ENCODE measurements at regions not wholly inside any gene's neighbourhood (a gene's known extent, or its start where the extent isn't known, plus 50 kb on each side); places are given as distances from the start of the nearest gene placed in this dataset.

DNA sequence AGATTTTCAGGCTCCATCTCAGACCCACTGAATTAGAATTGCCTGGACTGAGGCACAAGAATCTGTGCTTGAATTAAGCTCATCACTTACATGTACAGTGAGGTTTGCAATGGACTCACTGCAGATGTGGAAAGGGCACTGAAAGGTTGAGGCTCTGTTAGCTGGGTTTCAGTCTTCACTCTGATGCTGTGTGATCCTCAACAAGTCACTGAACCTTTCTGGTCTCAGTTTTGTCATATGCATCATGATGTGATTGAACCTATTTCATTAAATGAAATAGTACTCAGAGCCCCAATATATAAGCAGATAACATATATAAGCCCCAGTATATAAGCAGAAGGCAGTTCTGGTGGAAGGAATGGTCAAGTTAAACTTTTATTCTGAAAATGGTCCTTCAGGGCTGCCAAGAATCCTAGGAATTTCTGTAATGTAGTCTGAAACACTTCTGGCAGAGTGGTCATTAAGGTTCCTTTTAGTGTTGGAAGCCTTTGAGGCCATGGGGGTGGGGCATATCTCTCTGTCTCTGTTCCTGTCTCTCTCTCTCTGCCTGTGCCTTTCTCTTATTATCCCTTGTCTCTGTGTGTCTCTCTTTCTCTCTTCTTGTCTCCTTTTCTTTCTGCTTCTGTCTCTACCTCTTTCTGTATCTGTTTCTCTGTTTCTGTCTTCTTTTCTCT lies 110.4 kb downstream of the ADCYAP1 start:
- DNase-seq (ENCODE audit: low read depth): no peak
- TF ChIP-seq, protein P1, sequence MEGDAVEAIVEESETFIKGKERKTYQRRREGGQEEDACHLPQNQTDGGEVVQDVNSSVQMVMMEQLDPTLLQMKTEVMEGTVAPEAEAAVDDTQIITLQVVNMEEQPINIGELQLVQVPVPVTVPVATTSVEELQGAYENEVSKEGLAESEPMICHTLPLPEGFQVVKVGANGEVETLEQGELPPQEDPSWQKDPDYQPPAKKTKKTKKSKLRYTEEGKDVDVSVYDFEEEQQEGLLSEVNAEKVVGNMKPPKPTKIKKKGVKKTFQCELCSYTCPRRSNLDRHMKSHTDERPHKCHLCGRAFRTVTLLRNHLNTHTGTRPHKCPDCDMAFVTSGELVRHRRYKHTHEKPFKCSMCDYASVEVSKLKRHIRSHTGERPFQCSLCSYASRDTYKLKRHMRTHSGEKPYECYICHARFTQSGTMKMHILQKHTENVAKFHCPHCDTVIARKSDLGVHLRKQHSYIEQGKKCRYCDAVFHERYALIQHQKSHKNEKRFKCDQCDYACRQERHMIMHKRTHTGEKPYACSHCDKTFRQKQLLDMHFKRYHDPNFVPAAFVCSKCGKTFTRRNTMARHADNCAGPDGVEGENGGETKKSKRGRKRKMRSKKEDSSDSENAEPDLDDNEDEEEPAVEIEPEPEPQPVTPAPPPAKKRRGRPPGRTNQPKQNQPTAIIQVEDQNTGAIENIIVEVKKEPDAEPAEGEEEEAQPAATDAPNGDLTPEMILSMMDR (IDR thresholded peaks at IDR 0.05; ENCODE audit: low read depth, low read length, missing control alignments): no peak
- no peak overlapping the region for H3K4me3 ChIP-seq (ENCODE audit: low read depth, low read length)

DNA sequence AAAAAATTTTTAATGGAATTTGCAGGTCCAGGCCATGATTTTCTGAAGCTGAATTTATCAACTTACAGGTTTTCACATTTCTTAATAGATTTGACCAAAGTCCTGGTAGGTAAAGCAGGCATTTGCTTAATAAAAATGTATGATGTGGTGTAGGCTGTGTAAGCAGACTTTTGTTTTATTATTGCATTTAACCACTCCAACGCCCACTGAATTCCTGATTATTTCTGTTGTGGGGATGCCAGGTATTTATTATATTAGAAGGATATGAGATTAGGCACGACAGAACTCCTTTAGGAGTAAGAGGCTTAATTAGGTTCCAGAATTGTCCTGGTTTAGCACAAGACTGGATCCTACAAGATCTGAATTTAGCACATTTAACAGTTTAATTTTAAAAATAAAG lies 111.1 kb downstream of the ADCYAP1 start:
- no peak overlapping the region for H3K4me3 ChIP-seq (ENCODE audit: low read depth, low read length)
- no peak for DNase-seq (ENCODE audit: low read depth)
- TF ChIP-seq, protein P1 (IDR thresholded peaks at IDR 0.05; ENCODE audit: low read depth, low read length, missing control alignments): no peak

DNA sequence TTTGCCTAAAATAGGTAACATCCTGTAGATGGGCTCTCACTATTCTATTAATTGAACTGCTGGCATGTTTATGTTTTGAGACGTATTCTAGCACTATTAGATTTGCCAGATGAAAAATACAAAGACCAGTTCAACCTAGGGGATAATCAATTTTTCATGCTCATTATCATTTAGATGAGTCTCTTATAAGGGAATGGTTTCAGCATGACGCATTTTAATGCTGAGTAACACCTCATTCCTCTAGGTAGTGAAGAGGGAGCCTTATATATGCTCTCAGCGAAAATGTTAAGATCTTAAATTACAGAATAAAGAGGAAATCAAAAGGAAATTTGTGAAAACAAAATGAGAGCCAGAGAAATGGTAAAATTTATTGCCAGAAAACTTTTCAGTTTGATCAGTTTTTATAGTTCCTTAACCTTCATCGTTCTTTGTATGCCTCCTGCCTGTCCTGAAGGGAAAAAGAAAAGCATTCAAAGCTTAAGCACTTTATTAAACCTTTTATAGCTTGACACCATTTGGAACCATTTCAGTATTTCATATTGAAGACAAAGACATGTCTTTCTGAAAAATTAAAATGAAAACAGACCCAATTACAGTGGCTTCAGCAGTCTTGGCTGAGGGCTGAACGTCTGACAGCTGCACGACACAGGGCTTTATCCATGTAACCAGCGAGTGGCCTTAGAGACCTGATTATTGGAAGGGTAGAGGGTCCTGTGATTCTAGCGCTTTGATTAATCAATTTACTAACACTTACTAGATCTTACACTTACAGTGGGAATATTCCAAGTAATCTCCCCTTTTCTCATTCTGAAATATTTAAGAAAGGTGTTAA lies 112.8 kb downstream of the ADCYAP1 start:
- DNase-seq (ENCODE audit: low read depth): no peak
- H3K4me3 ChIP-seq (ENCODE audit: low read depth, low read length): no peak overlapping the region
- TF ChIP-seq, protein P1 (IDR thresholded peaks at IDR 0.05; ENCODE audit: low read depth, low read length, missing control alignments): no peak

DNA sequence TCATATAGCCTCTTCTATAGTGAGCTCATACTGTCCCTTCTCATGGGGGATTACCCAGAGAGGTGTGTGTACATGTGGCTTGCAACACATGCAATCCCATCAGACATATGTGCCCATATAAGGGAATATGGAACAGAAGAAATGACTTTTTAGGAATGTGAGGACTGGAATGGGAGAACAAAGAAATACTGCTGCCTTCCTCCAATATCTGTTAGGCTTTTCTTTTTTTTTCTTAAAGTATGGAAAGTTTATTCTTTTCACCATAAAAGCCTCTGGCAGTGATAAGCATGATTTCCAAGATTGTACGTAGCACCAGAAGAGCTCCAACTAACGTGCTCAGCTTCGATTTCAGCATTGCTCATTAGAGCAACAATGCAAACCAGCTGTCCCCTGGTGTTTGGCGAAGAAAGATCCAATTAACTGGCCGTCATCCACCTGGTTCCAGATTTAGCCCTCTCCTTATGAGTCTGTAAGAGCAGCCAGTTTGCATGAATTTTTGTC lies 113.6 kb downstream of the ADCYAP1 start:
- H3K4me3 ChIP-seq (ENCODE audit: low read depth, low read length): no peak overlapping the region
- TF ChIP-seq, protein P1 (IDR thresholded peaks at IDR 0.05; ENCODE audit: low read depth, low read length, missing control alignments): no peak
- DNase-seq (ENCODE audit: low read depth): no peak

DNA sequence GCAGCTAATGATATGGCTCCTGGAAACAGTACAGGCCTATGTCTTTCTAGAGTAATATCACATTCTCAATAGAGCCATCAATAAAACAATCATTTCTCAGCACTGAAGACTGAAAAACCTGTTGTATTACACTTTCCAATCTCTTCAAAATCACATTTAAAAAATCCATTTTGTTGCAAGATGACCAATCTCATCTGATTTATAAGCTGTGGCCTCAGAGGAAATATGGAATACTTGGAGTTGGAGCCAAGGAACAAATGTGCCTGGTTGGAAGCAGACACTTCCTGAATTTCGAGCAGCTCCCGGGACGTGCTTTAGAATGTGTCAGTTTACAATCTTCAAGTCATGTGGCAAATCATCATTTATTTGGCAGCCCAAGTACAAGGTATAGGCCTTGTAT lies 114.5 kb downstream of the ADCYAP1 start:
- H3K4me3 ChIP-seq (ENCODE audit: low read depth, low read length): no peak overlapping the region
- no peak for DNase-seq (ENCODE audit: low read depth)
- TF ChIP-seq, protein P1 (IDR thresholded peaks at IDR 0.05; ENCODE audit: low read depth, low read length, missing control alignments): no peak

DNA sequence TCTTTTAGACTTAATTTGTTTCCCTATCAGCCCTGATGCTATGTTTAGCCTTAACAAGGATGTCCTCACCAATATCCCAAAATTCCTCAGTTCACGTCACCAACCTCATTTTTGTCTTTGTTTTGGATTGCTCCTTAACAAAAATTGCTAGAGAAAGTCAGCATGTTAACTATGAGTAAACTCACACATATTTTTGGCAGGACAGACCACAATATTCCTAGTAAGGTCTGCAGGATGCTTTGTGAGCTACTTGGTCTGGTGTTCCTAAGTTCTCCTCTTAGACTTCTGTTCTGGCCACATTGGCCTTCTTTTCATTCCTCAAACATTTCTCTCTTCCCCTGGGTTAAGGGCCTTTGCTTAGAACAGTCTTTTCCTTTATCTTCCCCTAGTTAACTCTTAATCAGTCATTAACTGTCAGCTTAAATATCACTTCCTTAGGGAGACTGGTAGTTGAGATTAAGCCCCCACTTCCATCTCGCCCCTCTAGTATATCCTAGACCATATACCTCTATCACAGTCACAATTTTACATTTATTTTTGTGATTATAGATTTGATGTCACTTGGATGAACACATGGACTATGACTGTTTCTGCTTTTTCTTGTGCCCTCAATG lies 116.2 kb downstream of the ADCYAP1 start:
- TF ChIP-seq, protein P1 (IDR thresholded peaks at IDR 0.05; ENCODE audit: low read depth, low read length, missing control alignments): no peak
- DNase-seq (ENCODE audit: low read depth): no peak
- no peak overlapping the region for H3K4me3 ChIP-seq (ENCODE audit: low read depth, low read length)

Data from GM12864 (cell line).